Endothelial cell (in vitro differentiated cells): ENCODE measurements at regions not wholly inside any gene's neighbourhood (a gene's known extent, or its start where the extent isn't known, plus 50 kb on each side); places are given as distances from the start of the nearest gene placed in this dataset.

Experiments used
- DNase-seq: peaks from one replicate; pipeline ENCODE4 v3.0.0; 2021; ENCODE audit warnings: low spot score
- H3K27ac Mint-ChIP-seq: one replicate; pipeline ENCODE4 v1.8.0; 2021; ENCODE audit warnings: mixed read lengths, inconsistent platforms; ENCODE audit not compliant: unreplicated experiment
- H3K27me3 Mint-ChIP-seq: one replicate; pipeline ENCODE4 v1.8.0; 2021; ENCODE audit warnings: mild to moderate bottlenecking, moderate library complexity, mixed read lengths, inconsistent platforms; ENCODE audit not compliant: unreplicated experiment
- H3K36me3 Mint-ChIP-seq: one replicate; pipeline ENCODE4 v1.8.0; 2021; ENCODE audit warnings: mild to moderate bottlenecking, low read depth, mixed read lengths, inconsistent platforms; ENCODE audit not compliant: unreplicated experiment
- H3K4me1 Mint-ChIP-seq: one replicate; pipeline ENCODE4 v1.8.0; 2021; ENCODE audit warnings: mild to moderate bottlenecking, mixed read lengths, inconsistent platforms; ENCODE audit not compliant: unreplicated experiment
- H3K4me3 Mint-ChIP-seq: one replicate; pipeline ENCODE4 v1.8.0; 2021; ENCODE audit warnings: mild to moderate bottlenecking, mixed read lengths, inconsistent platforms; ENCODE audit not compliant: unreplicated experiment
- H3K9me3 Mint-ChIP-seq: one replicate; pipeline ENCODE4 v1.8.0; 2021; ENCODE audit warnings: mixed read lengths, inconsistent platforms; ENCODE audit not compliant: unreplicated experiment
- CTCF ChIP-seq: fragments of 200-600 bp; sonication (generic); IDR thresholded peaks from one replicate; pipeline ENCODE4 v1.5.0; 2021; ENCODE audit warnings: antibody characterized with exemption; ENCODE audit not compliant: unreplicated experiment

- Mint-ChIP-seq H3K4me1 (peaks cover 22% of the 10 kb centered on the region), H3K4me3 (no peak overlapping the region)
Measured at GRCh38 chr18:29002747-29003146, 825.8 kb upstream of the CDH2 start.

GRCh38 chr18:28999726-29000125, 822.8 kb upstream of the CDH2 start:
- H3K9me3 Mint-ChIP-seq: no peaks in the 10 kb centered on the region
- no peak for TF ChIP-seq CTCF
- H3K27ac Mint-ChIP-seq: no peak overlapping the region
- peaks cover 9% of the 10 kb centered on the region for H3K4me1 Mint-ChIP-seq
- H3K4me3 Mint-ChIP-seq: no peak overlapping the region
- DNase-seq: no peak
- no peaks in the 10 kb centered on the region for H3K27me3 Mint-ChIP-seq
- no peaks in the 10 kb centered on the region for H3K36me3 Mint-ChIP-seq

More at GRCh38 chr18:29002747-29003146, 825.8 kb upstream of the CDH2 start:
- Mint-ChIP-seq H3K36me3 (no peaks in the 10 kb centered on the region), H3K9me3 (no peaks in the 10 kb centered on the region), H3K27ac (peak overlapping the region; percentile 82), H3K27me3 (no peaks in the 10 kb centered on the region)
- TF ChIP-seq CTCF: no peak
- DNase-seq: no peak

- no peaks in the 10 kb centered on the region for H3K36me3 Mint-ChIP-seq
- H3K4me3 Mint-ChIP-seq: no peak overlapping the region
- no peaks in the 10 kb centered on the region for H3K27me3 Mint-ChIP-seq
- TF ChIP-seq CTCF: no peak
- no peaks in the 10 kb centered on the region for H3K4me1 Mint-ChIP-seq
- DNase-seq: no peak
- H3K9me3 Mint-ChIP-seq: no peaks in the 10 kb centered on the region
- H3K27ac Mint-ChIP-seq: no peak overlapping the region
Measured at GRCh38 chr18:28995319-28995718, 818.4 kb upstream of the CDH2 start.

- Mint-ChIP-seq H3K4me3 (no peak overlapping the region), H3K36me3 (no peaks in the 10 kb centered on the region), H3K27me3 (no peaks in the 10 kb centered on the region), H3K9me3 (no peaks in the 10 kb centered on the region), H3K27ac (no peak overlapping the region), H3K4me1 (peaks cover 8% of the 10 kb centered on the region)
- no peak for TF ChIP-seq CTCF
- no peak for DNase-seq
Measured at GRCh38 chr18:28984731-28985130, 807.8 kb upstream of the CDH2 start.

- H3K27ac Mint-ChIP-seq: no peak overlapping the region
- TF ChIP-seq CTCF: no peak
- H3K9me3 Mint-ChIP-seq: no peaks in the 10 kb centered on the region
- H3K36me3 Mint-ChIP-seq: no peaks in the 10 kb centered on the region
- H3K27me3 Mint-ChIP-seq: no peaks in the 10 kb centered on the region
- no peak for DNase-seq
- no peak overlapping the region for H3K4me3 Mint-ChIP-seq
- H3K4me1 Mint-ChIP-seq: peaks cover 4% of the 10 kb centered on the region
Measured at GRCh38 chr18:28974504-28974903, 797.6 kb upstream of the CDH2 start.
